ENCODE measurements at regions not wholly inside any gene's neighbourhood (a gene's known extent, or its start where the extent isn't known, plus 50 kb on each side); places are given as distances from the start of the nearest gene placed in this dataset.

DNA sequence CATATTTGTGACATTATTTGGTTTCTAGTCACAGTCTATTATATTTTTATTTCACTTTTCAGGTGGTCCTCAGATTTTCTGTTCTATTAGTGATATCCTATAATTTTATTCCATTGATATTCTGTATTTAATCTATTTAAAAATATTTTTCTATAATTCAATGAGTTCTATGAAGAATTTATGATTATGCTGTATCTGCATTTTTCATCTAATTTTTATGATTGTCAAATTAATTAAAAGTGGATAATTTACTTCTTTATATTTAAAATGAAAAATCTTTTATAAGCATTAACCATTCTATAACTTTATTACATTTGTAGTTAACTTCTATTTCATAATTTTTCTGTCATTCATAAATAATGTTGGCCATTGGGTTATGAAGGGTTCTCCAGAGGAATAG is 387.4 kb upstream of the LRRC7 start:
- TF ChIP-seq, protein P1, sequence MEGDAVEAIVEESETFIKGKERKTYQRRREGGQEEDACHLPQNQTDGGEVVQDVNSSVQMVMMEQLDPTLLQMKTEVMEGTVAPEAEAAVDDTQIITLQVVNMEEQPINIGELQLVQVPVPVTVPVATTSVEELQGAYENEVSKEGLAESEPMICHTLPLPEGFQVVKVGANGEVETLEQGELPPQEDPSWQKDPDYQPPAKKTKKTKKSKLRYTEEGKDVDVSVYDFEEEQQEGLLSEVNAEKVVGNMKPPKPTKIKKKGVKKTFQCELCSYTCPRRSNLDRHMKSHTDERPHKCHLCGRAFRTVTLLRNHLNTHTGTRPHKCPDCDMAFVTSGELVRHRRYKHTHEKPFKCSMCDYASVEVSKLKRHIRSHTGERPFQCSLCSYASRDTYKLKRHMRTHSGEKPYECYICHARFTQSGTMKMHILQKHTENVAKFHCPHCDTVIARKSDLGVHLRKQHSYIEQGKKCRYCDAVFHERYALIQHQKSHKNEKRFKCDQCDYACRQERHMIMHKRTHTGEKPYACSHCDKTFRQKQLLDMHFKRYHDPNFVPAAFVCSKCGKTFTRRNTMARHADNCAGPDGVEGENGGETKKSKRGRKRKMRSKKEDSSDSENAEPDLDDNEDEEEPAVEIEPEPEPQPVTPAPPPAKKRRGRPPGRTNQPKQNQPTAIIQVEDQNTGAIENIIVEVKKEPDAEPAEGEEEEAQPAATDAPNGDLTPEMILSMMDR (IDR thresholded peaks at IDR 0.05; ENCODE audit: low read depth, low read length), result no peak
- Histone ChIP-seq H3K36me3 (no peaks in the 10 kb centered on the region), H3K27me3 (no peaks in the 10 kb centered on the region), H3K4me3 (no peak overlapping the region), H3K4me1 (ENCODE audit: low read depth) (no peaks in the 10 kb centered on the region), H3K9me3 (ENCODE audit: low read depth) (no peaks in the 10 kb centered on the region), H3K27ac (no peak overlapping the region)
- DNase-seq (ENCODE audit: low read depth in 1 of 2, low spot score in 1 of 2), result no peak

- H3K4me1 ChIP-seq (ENCODE audit: low read depth), result no peaks in the 10 kb centered on the region
- H3K27me3 ChIP-seq, result no peaks in the 10 kb centered on the region
- no peak for DNase-seq (ENCODE audit: low read depth in 1 of 2, low spot score in 1 of 2)
- TF ChIP-seq, protein P1 (IDR thresholded peaks at IDR 0.05; ENCODE audit: low read depth, low read length), result no peak
- H3K9me3 ChIP-seq (ENCODE audit: low read depth), result no peaks in the 10 kb centered on the region
- H3K36me3 ChIP-seq, result no peaks in the 10 kb centered on the region
- H3K27ac ChIP-seq, result no peak overlapping the region
- H3K4me3 ChIP-seq, result no peak overlapping the region
These were observed 382.3 kb upstream of the LRRC7 start for GRCh38 chr1:69185378-69185777.

DNA sequence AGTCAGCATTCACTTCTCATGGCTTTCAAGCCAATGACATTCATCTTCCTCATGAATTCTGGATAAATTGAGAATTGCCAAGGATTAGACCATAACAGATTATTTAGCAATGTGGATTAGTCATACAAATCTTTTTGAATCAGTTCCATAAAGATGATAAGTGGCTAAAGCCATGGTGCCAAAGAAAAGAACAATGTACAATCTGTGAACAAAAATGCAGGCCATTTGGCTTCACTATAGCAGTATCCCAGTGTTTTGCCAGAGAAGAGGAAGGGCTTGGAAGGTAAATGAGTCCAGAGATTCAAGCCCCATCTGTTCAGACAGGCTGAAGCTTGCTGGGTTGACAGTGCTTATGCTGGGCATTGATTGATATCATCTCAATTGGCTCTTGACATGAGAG is 376.4 kb upstream of the LRRC7 start:
- TF ChIP-seq, protein P1 (IDR thresholded peaks at IDR 0.05; ENCODE audit: low read depth, low read length), result no peak
- H3K9me3 ChIP-seq (ENCODE audit: low read depth), result no peaks in the 10 kb centered on the region
- DNase-seq (ENCODE audit: low read depth in 1 of 2, low spot score in 1 of 2), result peak in 1 of 2 donors; percentile 62
- no peaks in the 10 kb centered on the region for H3K36me3 ChIP-seq
- H3K4me1 ChIP-seq (ENCODE audit: low read depth), result peaks cover 4% of the 10 kb centered on the region
- no peak overlapping the region for H3K4me3 ChIP-seq
- H3K27me3 ChIP-seq, result no peaks in the 10 kb centered on the region
- no peak overlapping the region for H3K27ac ChIP-seq

- no peaks in the 10 kb centered on the region for H3K36me3 ChIP-seq
- TF ChIP-seq, protein P1 (IDR thresholded peaks at IDR 0.05; ENCODE audit: low read depth, low read length), result no peak
- H3K4me3 ChIP-seq, result no peak overlapping the region
- H3K9me3 ChIP-seq (ENCODE audit: low read depth), result no peaks in the 10 kb centered on the region
- H3K4me1 ChIP-seq (ENCODE audit: low read depth), result peaks cover 15% of the 10 kb centered on the region
- no peaks in the 10 kb centered on the region for H3K27me3 ChIP-seq
- H3K27ac ChIP-seq, result no peak overlapping the region
- DNase-seq (ENCODE audit: low read depth in 1 of 2, low spot score in 1 of 2), result no peak
These were observed 372.6 kb upstream of the LRRC7 start for GRCh38 chr1:69195136-69195535.

- H3K4me1 ChIP-seq (ENCODE audit: low read depth), result peaks cover 11% of the 10 kb centered on the region
- no peaks in the 10 kb centered on the region for H3K27me3 ChIP-seq
- peak in 1 of 2 donors; percentile 34 for DNase-seq (ENCODE audit: low read depth in 1 of 2, low spot score in 1 of 2)
- no peak overlapping the region for H3K27ac ChIP-seq
- H3K9me3 ChIP-seq (ENCODE audit: low read depth), result no peaks in the 10 kb centered on the region
- H3K36me3 ChIP-seq, result no peaks in the 10 kb centered on the region
- TF ChIP-seq, protein P1 (IDR thresholded peaks at IDR 0.05; ENCODE audit: low read depth, low read length), result no peak
- no peak overlapping the region for H3K4me3 ChIP-seq
These were observed 371.7 kb upstream of the LRRC7 start for GRCh38 chr1:69196071-69196470.

- TF ChIP-seq, protein P1 (IDR thresholded peaks at IDR 0.05; ENCODE audit: low read depth, low read length), result no peak
- no peaks in the 10 kb centered on the region for H3K27me3 ChIP-seq
- no peak overlapping the region for H3K27ac ChIP-seq
- peaks cover 11% of the 10 kb centered on the region for H3K4me1 ChIP-seq (ENCODE audit: low read depth)
- no peak for DNase-seq (ENCODE audit: low read depth in 1 of 2, low spot score in 1 of 2)
- no peaks in the 10 kb centered on the region for H3K36me3 ChIP-seq
- no peak overlapping the region for H3K4me3 ChIP-seq
- H3K9me3 ChIP-seq (ENCODE audit: low read depth), result no peaks in the 10 kb centered on the region
These were observed 369.9 kb upstream of the LRRC7 start for GRCh38 chr1:69197816-69198215.

Measured in cardiac muscle cell (in vitro differentiated cells and primary cell).